GM12878 (cell line): ENCODE measurements at regions not wholly inside any gene's neighbourhood (a gene's known extent, or its start where the extent isn't known, plus 50 kb on each side); places are given as distances from the start of the nearest gene placed in this dataset.

ENCODE experiments used
- ATAC-seq: fragments of 200-7000 bp; cut with Tn5 transposase; 3 replicates; pipeline ENCODE4 v1.9.1; 2020; ENCODE audit warnings: mild to moderate bottlenecking, moderate library complexity
- BruUV-seq: library from RNA; stranded (reverse); fragments of 400-500 nt; replicated peaks from 2 replicates; lab custom pipeline; 2021; lab: Mats Ljungman, UMichigan
- CTCF ChIA-PET: fragments of 300-600 bp; sonication (Branson Sonifier 250); formaldehyde crosslinking; extraction: SDS; loops from one replicate; lab custom pipeline; 2021; ENCODE audit warnings: inconsistent platforms; lab: Yijun Ruan, JAX
- POLR2A ChIA-PET: fragments of 350-600 bp; formaldehyde crosslinking; extraction: SDS; loops from one replicate; lab custom pipeline; 2021; ENCODE audit warnings: inconsistent platforms; lab: Charles Lee
- RAD21 ChIA-PET: fragments of 300-600 bp; sonication (Branson Sonifier 250); formaldehyde crosslinking; loops from one replicate; lab custom pipeline; 2023; ENCODE audit warnings: antibody characterized with exemption; ENCODE audit not compliant: unreplicated experiment; lab: Charles Lee
- SMC1A ChIA-PET: fragments of 300-600 bp; sonication (Branson Sonifier 250); formaldehyde crosslinking; loops from one replicate; lab custom pipeline; 2023; ENCODE audit not compliant: unreplicated experiment, uncharacterized antibody; lab: Charles Lee
- DNase-seq: peaks from one replicate; pipeline ENCODE4 v3.0.0-alpha.2; 2011; ENCODE audit warnings: low read depth, low spot score
- FAIRE-seq: peaks from 3 replicates; lab custom pipeline; 2011; peaks lifted over from hg19 to GRCh38; lab: Jason Lieb, UNC
- H2AFZ ChIP-seq: 2 replicates; pipeline ENCODE4 v1.6.0; 2011; ENCODE audit warnings: low read depth, low read length, control low read depth; ENCODE audit not compliant: control insufficient read depth
- H3K27ac ChIP-seq: 2 replicates; pipeline ENCODE4 v1.5.1; 2011; ENCODE audit warnings: control low read depth; ENCODE audit not compliant: control insufficient read depth, insufficient read depth
- H3K27me3 ChIP-seq, 2 experiments: replicated peaks in 1 of 2; 2 replicates each; pipeline versions ENCODE4 v1.6.0 to v1.6.1; 2011; ENCODE audit warnings: low read length in 1 of 2; ENCODE audit not compliant: control insufficient read depth in 2 of 2, insufficient read depth in 2 of 2
- H3K36me3 ChIP-seq, 2 experiments: 2 replicates each; pipeline ENCODE4 v1.5.1; 2011; ENCODE audit warnings: low read length in 1 of 2; ENCODE audit not compliant: control insufficient read depth in 2 of 2, insufficient read depth in 2 of 2
- H3K4me1 ChIP-seq: 2 replicates; pipeline ENCODE4 v1.6.1; 2011; ENCODE audit warnings: mild to moderate bottlenecking, low read length, moderate library complexity, mixed read lengths; ENCODE audit not compliant: control insufficient read depth, insufficient read depth
- H3K4me2 ChIP-seq: 2 replicates; pipeline ENCODE4 v1.6.0; 2011; ENCODE audit warnings: control low read depth; ENCODE audit not compliant: control insufficient read depth, insufficient read depth
- H3K4me3 ChIP-seq: fragments of 200-600 bp; sonication (generic); 2 replicates; pipeline ENCODE4 v1.5.1; 2016
- H3K79me2 ChIP-seq: 2 replicates; pipeline ENCODE4 v1.6.0; 2011; ENCODE audit warnings: low read length; ENCODE audit not compliant: control insufficient read depth, insufficient read depth
- H3K9ac ChIP-seq: 2 replicates; pipeline ENCODE4 v1.8.0; 2011; ENCODE audit warnings: low read length, control low read depth, mixed read lengths; ENCODE audit not compliant: control insufficient read depth, insufficient read depth
- H3K9me3 ChIP-seq: replicated peaks from 3 replicates; pipeline ENCODE4 v1.5.1; 2011; ENCODE audit warnings: mild to moderate bottlenecking, low read length; ENCODE audit not compliant: control insufficient read depth, insufficient read depth
- H4K20me1 ChIP-seq: 2 replicates; pipeline ENCODE4 v1.6.0; 2011; ENCODE audit not compliant: control insufficient read depth, insufficient read depth
- BCL11A ChIP-seq: IDR thresholded peaks from 2 replicates; pipeline ENCODE4 v1.6.1; 2011; ENCODE audit warnings: low read depth, low read length
- CEBPB ChIP-seq, 2 experiments: fragments of 150-350 bp in 1 of 2; IDR thresholded peaks; 2 replicates each; pipeline ENCODE4 v1.6.1; 2012 to 2014; ENCODE audit warnings: low read depth in 2 of 2, low read length in 2 of 2, borderline replicate concordance in 1 of 2, inconsistent platforms in 1 of 2
- CHD4 ChIP-seq: fragments of 200-600 bp; sonication (generic); IDR thresholded peaks from 2 replicates; pipeline ENCODE4 v1.6.1; 2016; ENCODE audit warnings: mild to moderate bottlenecking
- HCFC1 ChIP-seq: fragments of 150-350 bp; IDR thresholded peaks from 2 replicates; pipeline ENCODE4 v1.6.1; 2014; ENCODE audit warnings: low read length
- MEF2B ChIP-seq: fragments of 450-650 bp; IDR thresholded peaks from 2 replicates; pipeline ENCODE4 v1.6.1; 2018; ENCODE audit warnings: mild to moderate bottlenecking, moderate library complexity; ENCODE audit not compliant: partially characterized antibody, poor library complexity, severe bottlenecking
- NFIC ChIP-seq: IDR thresholded peaks from 2 replicates; pipeline ENCODE4 v1.6.1; 2012; ENCODE audit warnings: low read depth, mild to moderate bottlenecking, inconsistent platforms, low read length, moderate library complexity
- PAX5 ChIP-seq: IDR thresholded peaks from 2 replicates; pipeline ENCODE4 v1.6.1; 2011; ENCODE audit warnings: low read depth, low read length, borderline replicate concordance
- SIX5 ChIP-seq: IDR thresholded peaks from 2 replicates; pipeline ENCODE4 v1.6.1; 2011; ENCODE audit warnings: mild to moderate bottlenecking, low read depth, low read length, moderate library complexity; ENCODE audit not compliant: severe bottlenecking
- TARDBP ChIP-seq: IDR thresholded peaks from 2 replicates; pipeline ENCODE4 v1.6.1; 2016; ENCODE audit warnings: borderline replicate concordance
- TCF7 ChIP-seq: IDR thresholded peaks from 2 replicates; pipeline ENCODE4 v1.6.1; 2014; ENCODE audit warnings: antibody characterized with exemption, borderline replicate concordance
- ZNF384 ChIP-seq: IDR thresholded peaks from 2 replicates; pipeline ENCODE4 v1.6.1; 2012; ENCODE audit warnings: low read depth, mild to moderate bottlenecking, low read length, improper control_type of control experiment, borderline replicate concordance
- ZNF622 ChIP-seq: fragments of 450-650 bp; IDR thresholded peaks from 2 replicates; pipeline ENCODE4 v1.6.1; 2017; ENCODE audit warnings: mild to moderate bottlenecking, inconsistent platforms
- in situ Hi-C: fragments of 300-500 bp; cut with MboI; formaldehyde crosslinking; loops from 9 replicates; pipeline ENCODE4 v1.14.3; 2018; ENCODE audit warnings: mixed read lengths
- intact Hi-C: fragments of 100-400 bp; cut with micrococcal nuclease; formaldehyde crosslinking; loops from one replicate; pipeline ENCODE4 v1.14.2; 2022; ENCODE audit not compliant: unreplicated experiment
- TF ChIP-seq, protein P1 (sequence below): IDR thresholded peaks from 2 replicates; pipeline ENCODE4 v1.6.1; 2012; ENCODE audit warnings: low read depth, low read length, improper control_type of control experiment
- TF ChIP-seq, protein P2 (sequence below): fragments of 450-650 bp; IDR thresholded peaks from 2 replicates; pipeline ENCODE4 v1.6.1; 2017; ENCODE audit warnings: mild to moderate bottlenecking, moderate library complexity

DNA sequence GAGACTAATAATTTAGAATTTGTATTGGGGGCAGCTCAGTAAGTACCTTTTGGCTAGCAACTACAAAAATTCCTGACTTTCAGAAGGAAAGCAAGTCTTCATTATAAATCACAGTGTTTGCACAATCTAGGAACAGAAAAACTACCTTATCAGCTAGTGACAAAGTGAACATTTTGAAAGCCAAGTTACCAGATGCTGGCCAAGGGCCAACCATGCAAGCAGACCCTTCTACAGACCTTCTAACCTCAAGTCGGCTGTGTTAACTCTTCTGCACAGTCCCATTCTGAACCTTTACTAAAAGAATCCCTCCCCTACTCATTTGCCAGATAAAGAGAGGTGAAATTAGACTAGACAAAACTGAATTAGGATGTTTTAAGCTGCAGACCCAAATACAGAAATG, 341.9 kb downstream of the COL12A1 start (continued):
- TF ChIP-seq, protein P1, sequence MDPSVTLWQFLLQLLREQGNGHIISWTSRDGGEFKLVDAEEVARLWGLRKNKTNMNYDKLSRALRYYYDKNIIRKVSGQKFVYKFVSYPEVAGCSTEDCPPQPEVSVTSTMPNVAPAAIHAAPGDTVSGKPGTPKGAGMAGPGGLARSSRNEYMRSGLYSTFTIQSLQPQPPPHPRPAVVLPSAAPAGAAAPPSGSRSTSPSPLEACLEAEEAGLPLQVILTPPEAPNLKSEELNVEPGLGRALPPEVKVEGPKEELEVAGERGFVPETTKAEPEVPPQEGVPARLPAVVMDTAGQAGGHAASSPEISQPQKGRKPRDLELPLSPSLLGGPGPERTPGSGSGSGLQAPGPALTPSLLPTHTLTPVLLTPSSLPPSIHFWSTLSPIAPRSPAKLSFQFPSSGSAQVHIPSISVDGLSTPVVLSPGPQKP, result no peak
- TF ChIP-seq HCFC1 (no peak), CEBPB (IDR thresholded peaks at IDR 0.05; ENCODE audit: borderline replicate concordance in 1 of 2, low read depth in 2 of 2, low read length in 2 of 2) (no peak), CHD4 (no peak), ZNF384 (no peak), MEF2B (no peak)

DNA sequence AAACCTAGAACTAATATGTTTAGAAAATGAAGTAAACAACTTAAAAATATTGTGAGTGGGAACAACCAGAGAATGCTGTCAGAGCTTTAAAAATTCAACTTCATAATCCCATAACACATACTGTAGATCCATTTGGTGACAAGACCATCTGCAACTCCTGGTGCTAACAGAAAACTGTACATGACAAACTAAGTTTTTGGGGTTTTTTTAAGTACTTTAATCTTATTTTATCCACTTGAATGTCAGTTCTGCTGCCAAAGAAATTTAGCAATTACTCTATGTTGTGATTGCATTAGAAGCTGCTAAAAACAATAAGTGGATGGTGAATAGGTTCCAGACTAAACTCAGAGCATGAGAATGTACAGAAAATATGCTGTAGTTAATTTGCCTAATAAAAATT, 345.4 kb downstream of the COL12A1 start:
- FAIRE-seq (no peak), ATAC-seq (no peak), DNase-seq (no peak)
- TF ChIP-seq, protein P2, sequence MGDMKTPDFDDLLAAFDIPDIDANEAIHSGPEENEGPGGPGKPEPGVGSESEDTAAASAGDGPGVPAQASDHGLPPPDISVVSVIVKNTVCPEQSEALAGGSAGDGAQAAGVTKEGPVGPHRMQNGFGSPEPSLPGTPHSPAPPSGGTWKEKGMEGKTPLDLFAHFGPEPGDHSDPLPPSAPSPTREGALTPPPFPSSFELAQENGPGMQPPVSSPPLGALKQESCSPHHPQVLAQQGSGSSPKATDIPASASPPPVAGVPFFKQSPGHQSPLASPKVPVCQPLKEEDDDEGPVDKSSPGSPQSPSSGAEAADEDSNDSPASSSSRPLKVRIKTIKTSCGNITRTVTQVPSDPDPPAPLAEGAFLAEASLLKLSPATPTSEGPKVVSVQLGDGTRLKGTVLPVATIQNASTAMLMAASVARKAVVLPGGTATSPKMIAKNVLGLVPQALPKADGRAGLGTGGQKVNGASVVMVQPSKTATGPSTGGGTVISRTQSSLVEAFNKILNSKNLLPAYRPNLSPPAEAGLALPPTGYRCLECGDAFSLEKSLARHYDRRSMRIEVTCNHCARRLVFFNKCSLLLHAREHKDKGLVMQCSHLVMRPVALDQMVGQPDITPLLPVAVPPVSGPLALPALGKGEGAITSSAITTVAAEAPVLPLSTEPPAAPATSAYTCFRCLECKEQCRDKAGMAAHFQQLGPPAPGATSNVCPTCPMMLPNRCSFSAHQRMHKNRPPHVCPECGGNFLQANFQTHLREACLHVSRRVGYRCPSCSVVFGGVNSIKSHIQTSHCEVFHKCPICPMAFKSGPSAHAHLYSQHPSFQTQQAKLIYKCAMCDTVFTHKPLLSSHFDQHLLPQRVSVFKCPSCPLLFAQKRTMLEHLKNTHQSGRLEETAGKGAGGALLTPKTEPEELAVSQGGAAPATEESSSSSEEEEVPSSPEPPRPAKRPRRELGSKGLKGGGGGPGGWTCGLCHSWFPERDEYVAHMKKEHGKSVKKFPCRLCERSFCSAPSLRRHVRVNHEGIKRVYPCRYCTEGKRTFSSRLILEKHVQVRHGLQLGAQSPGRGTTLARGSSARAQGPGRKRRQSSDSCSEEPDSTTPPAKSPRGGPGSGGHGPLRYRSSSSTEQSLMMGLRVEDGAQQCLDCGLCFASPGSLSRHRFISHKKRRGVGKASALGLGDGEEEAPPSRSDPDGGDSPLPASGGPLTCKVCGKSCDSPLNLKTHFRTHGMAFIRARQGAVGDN, result no peak
- TF ChIP-seq ZNF622, result no peak
- TF ChIP-seq NFIC, result no peak
- TF ChIP-seq BCL11A, result no peak
- no peak for TF ChIP-seq PAX5
- no peak for TF ChIP-seq TCF7
- no peak for TF ChIP-seq SIX5
- TF ChIP-seq TARDBP, result no peak
- no peak overlapping the region for H3K4me3 ChIP-seq
- intact Hi-C loops (no loop called here), in situ Hi-C loops (no loop called here)
- H3K79me2 ChIP-seq, result no peaks in the 10 kb centered on the region
- H3K9me3 ChIP-seq, result no peaks in the 10 kb centered on the region
- no peak overlapping the region for H2AFZ ChIP-seq
- H3K4me2 ChIP-seq, result no peak overlapping the region
- no peak overlapping the region for H3K27ac ChIP-seq
- no peaks in the 10 kb centered on the region for H3K4me1 ChIP-seq
- H3K27me3 ChIP-seq, result no peaks in the 10 kb centered on the region
- ChIA-PET POLR2A (no interaction called here), RAD21 (no interaction called here), CTCF (no interaction called here), SMC1A (no interaction called here)
- no peaks in the 10 kb centered on the region for H4K20me1 ChIP-seq
- no peaks in the 10 kb centered on the region for H3K36me3 ChIP-seq
- BruUV-seq, result no TSS peak
- H3K9ac ChIP-seq, result no peak overlapping the region
